ENCODE measurements at regions not wholly inside any gene's neighbourhood (a gene's known extent, or its start where the extent isn't known, plus 50 kb on each side); places are given as distances from the start of the nearest gene placed in this dataset.

- POLR2A ChIA-PET (ENCODE audit: partially characterized antibody): no interaction called here
- no peaks in the 10 kb centered on the region for H3K36me3 ChIP-seq (ENCODE audit: control insufficient read depth in 2 of 4, insufficient read depth in 4 of 4, low read length in 3 of 4)
- no peak for FAIRE-seq
- no peak for TF ChIP-seq CTBP2 (IDR thresholded peaks at IDR 0.05; ENCODE audit: borderline replicate concordance, insufficient read depth, insufficient read length, low read length)
- TF ChIP-seq GABPA (IDR thresholded peaks at IDR 0.05; ENCODE audit: borderline replicate concordance, insufficient read depth, low read length): no peak
- TF ChIP-seq CBX8 (IDR thresholded peaks at IDR 0.05; ENCODE audit: borderline replicate concordance, low read depth, low read length): no peak
- no peak for TF ChIP-seq POU5F1 (IDR thresholded peaks at IDR 0.05; ENCODE audit: low read depth, low read length)
- TF ChIP-seq, protein P1, sequence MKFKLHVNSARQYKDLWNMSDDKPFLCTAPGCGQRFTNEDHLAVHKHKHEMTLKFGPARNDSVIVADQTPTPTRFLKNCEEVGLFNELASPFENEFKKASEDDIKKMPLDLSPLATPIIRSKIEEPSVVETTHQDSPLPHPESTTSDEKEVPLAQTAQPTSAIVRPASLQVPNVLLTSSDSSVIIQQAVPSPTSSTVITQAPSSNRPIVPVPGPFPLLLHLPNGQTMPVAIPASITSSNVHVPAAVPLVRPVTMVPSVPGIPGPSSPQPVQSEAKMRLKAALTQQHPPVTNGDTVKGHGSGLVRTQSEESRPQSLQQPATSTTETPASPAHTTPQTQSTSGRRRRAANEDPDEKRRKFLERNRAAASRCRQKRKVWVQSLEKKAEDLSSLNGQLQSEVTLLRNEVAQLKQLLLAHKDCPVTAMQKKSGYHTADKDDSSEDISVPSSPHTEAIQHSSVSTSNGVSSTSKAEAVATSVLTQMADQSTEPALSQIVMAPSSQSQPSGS (IDR thresholded peaks at IDR 0.05; ENCODE audit: low read length): no peak
- no peak for TF ChIP-seq NRF1 (IDR thresholded peaks at IDR 0.05; ENCODE audit: low read depth, low read length)
- no peak for TF ChIP-seq GTF2F1 (IDR thresholded peaks at IDR 0.05; ENCODE audit: borderline replicate concordance, low read depth, low read length)
- TF ChIP-seq JUN (IDR thresholded peaks at IDR 0.05; ENCODE audit: low read depth, low read length): no peak
- no peak for TF ChIP-seq YY1 (IDR thresholded peaks at IDR 0.05; ENCODE audit: low read depth, low read length)
- TF ChIP-seq RXRA (IDR thresholded peaks at IDR 0.05; ENCODE audit: insufficient read depth, low read depth, low read length): no peak
- TF ChIP-seq RBBP5 (IDR thresholded peaks at IDR 0.05; ENCODE audit: borderline replicate concordance, low read depth, low read length): no peak
- TF ChIP-seq RNF2 (IDR thresholded peaks at IDR 0.05; ENCODE audit: borderline replicate concordance, low read depth, low read length, missing control alignments, poor library complexity, severe bottlenecking): no peak
- TF ChIP-seq SRF (IDR thresholded peaks at IDR 0.05; ENCODE audit: low read depth, low read length): no peak
- no peak for TF ChIP-seq KDM1A (IDR thresholded peaks at IDR 0.05; ENCODE audit: borderline replicate concordance, low read length)
Measured at GRCh38 chr5:58380655-58381054, 79.2 kb downstream of the PLK2 start.

More at GRCh38 chr5:58380655-58381054, 79.2 kb downstream of the PLK2 start:
- Histone ChIP-seq H3K4me3 (ENCODE audit: extremely low read depth in 1 of 4, insufficient read depth in 2 of 4, low read depth in 3 of 4, low read length in 4 of 4) (no peak overlapping the region), H4K20me1 (replicated peaks in 1 of 2; ENCODE audit: control insufficient read depth in 1 of 2, insufficient read depth in 2 of 2, low read length in 2 of 2) (no peaks in the 10 kb centered on the region), H2BK15ac (ENCODE audit: low read length) (no peak overlapping the region), H2AFZ (ENCODE audit: low read length) (no peak overlapping the region), H3K27ac (ENCODE audit: low read depth, low read length) (no peak overlapping the region), H4K8ac (ENCODE audit: extremely low read depth, insufficient read depth, low read length) (no peak overlapping the region), H2BK120ac (replicated peaks; ENCODE audit: low read depth, low read length) (no peak overlapping the region), H3K9ac (replicated peaks in 1 of 4; ENCODE audit: extremely low read depth in 1 of 4, low read depth in 3 of 4, low read length in 3 of 4) (no peak overlapping the region), H3K4me1 (replicated peaks in 1 of 4; ENCODE audit: control insufficient read depth in 3 of 4, insufficient read depth in 4 of 4, low read length in 3 of 4) (no peaks in the 10 kb centered on the region), H4K5ac (ENCODE audit: insufficient read length, low read depth, low read length) (no peak overlapping the region), H2BK12ac (ENCODE audit: low read depth, low read length) (no peak overlapping the region), H3K9me3 (ENCODE audit: insufficient read depth in 2 of 2, low read depth in 1 of 2, low read length in 1 of 2) (peaks cover 32 to 34% of the 10 kb centered on the region in 2 experiments), H3K23ac (ENCODE audit: insufficient read length) (no peak overlapping the region), H4K91ac (replicated peaks; ENCODE audit: insufficient read length, low read length) (no peak overlapping the region), H3K27me3 (replicated peaks in 1 of 4; ENCODE audit: control insufficient read depth in 3 of 4, extremely low read depth in 1 of 4, insufficient read depth in 3 of 4, low read length in 3 of 4) (peaks cover 0 to 1% (median 0%) of the 10 kb centered on the region in 4 experiments; a peak in 1 of 7 replicates), H3K4ac (replicated peaks; ENCODE audit: insufficient read length, low read depth, low read length) (no peak overlapping the region), H3K56ac (replicated peaks; ENCODE audit: insufficient read length, low read depth, low read length) (no peak overlapping the region), H2BK20ac (ENCODE audit: low read length) (no peak overlapping the region), H3K14ac (ENCODE audit: insufficient read length) (no peak overlapping the region), H3K23me2 (ENCODE audit: low read depth, low read length) (no peaks in the 10 kb centered on the region), H3K79me1 (ENCODE audit: low read depth, low read length) (no peaks in the 10 kb centered on the region), H3K79me2 (ENCODE audit: control insufficient read depth in 1 of 2, insufficient read depth in 2 of 2, low read length in 2 of 2) (no peaks in the 10 kb centered on the region), H3K18ac (ENCODE audit: extremely low read depth, low read length) (no peak overlapping the region), H3K4me2 (ENCODE audit: insufficient read depth in 1 of 2, low read depth in 2 of 2, low read length in 2 of 2) (no peak overlapping the region), H2BK5ac (ENCODE audit: low read depth, low read length) (no peak overlapping the region), H2AK5ac (ENCODE audit: low read depth, low read length) (no peak overlapping the region)
- no peak for DNase-seq (ENCODE audit: low read depth in 1 of 2, low spot score in 2 of 2)
- CTCF ChIA-PET (ENCODE audit: partially characterized antibody): interaction anchor here (1.0 to 1.2 kb wide), 2 partner anchors 11 to 34 kb away, joined by 3 read pairs; no protein-coding TSS in a partner anchor

All from H1 (cell line).